AG20443 (cell line): ENCODE measurements at regions not wholly inside any gene's neighbourhood (a gene's known extent, or its start where the extent isn't known, plus 50 kb on each side); places are given as distances from the start of the nearest gene placed in this dataset.

Experiments used
- DNase-seq: peaks from one replicate; pipeline ENCODE4 v3.0.0; 2012; ENCODE audit warnings: low spot score, mixed read lengths

DNA sequence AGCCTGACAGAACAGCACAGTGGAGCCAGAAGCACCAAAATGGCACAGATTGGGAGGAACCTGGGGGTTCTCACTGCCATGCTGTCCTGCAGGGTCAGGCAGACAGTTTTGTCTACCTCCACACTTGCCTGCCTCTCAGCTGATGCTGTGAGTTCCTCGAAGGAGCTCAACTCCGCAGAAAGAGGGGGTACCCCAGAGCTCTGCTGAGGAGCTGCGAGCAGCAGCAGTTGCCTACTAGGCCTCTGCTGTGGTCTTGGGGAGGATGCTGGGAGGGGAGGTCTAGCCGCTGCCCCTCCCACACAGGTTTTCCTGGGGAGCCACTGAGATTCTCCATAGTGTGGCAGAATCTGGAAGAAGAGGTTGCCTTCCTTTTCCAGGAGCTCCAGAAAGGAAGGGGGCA lies 192.5 kb downstream of the FOXD2 start:
- no peak for DNase-seq

DNA sequence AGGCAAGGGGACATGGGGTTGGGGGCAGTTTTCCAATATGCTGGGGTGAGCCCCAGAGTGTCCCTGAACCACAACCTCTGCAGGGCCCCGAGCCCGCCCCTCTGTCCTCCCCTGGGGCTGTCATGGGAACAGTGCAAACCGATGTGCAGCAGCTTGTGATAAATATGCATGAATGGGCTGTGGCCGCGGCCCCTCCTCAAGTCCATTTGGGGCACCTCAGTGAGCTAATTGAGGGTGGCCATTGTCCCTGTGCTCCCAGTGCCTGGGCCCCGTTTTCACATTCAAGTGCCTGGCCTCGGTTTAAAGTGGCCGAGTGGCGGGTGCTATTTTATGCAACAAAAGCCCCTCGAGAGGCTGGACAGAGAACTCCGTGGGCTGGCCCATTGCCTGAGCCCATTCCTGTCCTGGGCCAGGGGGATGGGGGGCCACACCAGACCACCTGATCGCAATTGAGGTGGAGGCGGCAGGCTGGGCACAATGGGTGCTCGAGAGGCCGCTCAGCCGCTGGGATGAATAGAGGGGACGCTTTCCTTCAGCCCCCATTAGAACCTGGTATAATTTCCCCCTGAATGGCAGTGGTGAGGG lies 193.7 kb downstream of the FOXD2 start:
- no peak for DNase-seq

DNA sequence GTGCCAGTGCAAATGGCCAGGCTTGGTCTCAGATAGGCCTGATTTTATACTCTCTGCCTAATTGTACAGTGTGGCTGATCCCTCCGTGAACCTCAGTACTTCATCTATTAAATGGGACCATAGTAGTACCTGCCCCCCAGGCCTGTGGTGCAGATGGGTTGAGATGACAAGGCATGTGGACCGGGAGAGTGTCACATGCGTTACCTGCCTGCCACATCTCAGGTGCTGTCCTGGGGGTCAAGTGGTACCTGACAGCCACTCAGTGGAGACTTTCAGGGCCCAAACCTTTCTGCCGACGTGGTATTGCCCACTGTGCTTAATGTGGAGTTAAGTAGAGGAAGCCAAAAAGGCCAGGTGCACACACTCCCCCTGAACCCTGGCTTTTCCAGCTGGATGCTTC lies 197.3 kb downstream of the FOXD2 start:
- no peak for DNase-seq

DNA sequence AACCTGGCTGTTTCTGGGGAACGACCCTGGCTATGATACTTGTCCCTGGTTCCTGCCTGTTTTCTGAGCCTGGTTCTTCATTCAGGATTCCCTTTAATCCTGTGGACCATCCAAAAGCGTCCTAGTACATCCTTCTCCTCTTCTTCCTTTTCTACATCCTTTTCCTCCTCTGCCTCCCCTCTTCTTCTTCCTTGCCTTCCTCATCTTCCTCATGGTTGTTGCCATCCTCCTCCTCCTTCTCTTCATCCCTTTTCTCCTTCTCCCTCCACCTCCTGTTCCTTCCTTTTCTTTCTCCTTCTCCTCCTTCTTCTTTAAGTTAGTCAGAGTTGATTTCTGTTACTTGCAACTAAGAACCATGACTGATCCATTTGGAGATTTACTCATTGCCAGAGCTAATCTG lies 197.8 kb downstream of the FOXD2 start:
- DNase-seq: no peak

DNA sequence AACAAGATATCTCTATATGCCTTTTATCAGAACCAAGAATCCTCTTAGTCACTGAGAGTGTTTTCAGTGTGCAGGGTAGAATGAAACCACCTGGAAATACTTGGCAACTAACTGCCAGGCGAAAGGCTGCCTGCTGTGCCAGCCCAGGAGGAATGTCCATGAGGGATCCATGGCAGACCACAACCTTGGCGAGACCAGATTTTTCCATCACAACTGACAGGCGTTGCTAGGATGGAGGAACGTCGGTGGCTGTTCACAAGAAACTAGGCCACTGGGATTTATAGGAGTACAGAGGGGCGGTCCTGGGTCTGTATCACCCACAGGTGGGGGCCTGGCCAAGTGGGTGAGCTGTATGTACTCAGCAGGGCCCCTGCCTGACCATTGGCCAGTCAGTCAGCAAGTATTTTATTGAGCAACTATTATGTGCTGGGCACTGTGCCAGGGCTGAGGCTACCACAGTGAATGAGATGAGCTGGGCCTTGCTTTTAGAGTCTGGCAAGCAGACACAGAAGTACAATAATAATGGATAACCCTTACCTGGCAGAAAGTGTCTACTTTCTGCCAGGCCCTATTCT lies 199.4 kb downstream of the FOXD2 start:
- DNase-seq: no peak

DNA sequence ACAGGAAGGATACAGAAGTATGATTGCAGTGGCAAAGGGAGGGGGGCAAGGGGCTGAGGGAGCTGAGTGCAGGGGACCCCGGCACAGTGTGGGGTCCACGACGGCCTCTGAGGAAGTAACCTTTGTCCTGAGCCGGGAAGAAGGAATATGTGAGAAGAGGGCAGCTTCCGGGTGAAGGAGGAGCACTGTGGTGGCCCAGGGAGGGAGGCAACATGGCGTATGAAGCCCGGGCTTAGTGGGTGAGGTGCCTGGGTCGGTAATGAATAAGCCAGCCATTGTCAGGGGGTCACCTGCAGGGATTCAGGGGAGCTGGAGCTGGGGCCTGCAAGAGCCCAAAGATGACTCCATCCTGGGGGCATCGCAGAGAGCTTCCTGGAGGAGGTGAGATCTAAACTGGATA lies 200.4 kb downstream of the FOXD2 start:
- DNase-seq: no peak

DNA sequence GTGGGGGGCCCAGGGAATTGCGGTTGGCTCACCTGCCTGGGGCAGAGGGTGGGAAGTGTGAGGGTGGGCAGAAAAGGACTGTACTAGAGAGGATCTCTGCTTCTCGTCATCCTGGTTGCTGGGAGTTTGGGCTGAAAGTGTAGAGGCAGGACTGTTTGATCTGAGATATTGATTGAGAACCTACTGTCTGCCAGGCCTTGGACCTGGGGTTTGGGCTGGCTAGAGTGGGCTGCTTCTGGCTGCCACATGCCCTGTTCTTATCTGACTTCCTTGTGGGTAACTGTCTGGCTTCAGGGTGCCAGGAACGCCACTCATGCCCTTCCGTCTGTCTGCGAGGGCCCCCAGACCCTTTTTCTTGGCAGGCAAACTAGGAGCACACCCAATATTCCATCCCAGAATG lies 200.9 kb downstream of the FOXD2 start:
- DNase-seq: no peak

DNA sequence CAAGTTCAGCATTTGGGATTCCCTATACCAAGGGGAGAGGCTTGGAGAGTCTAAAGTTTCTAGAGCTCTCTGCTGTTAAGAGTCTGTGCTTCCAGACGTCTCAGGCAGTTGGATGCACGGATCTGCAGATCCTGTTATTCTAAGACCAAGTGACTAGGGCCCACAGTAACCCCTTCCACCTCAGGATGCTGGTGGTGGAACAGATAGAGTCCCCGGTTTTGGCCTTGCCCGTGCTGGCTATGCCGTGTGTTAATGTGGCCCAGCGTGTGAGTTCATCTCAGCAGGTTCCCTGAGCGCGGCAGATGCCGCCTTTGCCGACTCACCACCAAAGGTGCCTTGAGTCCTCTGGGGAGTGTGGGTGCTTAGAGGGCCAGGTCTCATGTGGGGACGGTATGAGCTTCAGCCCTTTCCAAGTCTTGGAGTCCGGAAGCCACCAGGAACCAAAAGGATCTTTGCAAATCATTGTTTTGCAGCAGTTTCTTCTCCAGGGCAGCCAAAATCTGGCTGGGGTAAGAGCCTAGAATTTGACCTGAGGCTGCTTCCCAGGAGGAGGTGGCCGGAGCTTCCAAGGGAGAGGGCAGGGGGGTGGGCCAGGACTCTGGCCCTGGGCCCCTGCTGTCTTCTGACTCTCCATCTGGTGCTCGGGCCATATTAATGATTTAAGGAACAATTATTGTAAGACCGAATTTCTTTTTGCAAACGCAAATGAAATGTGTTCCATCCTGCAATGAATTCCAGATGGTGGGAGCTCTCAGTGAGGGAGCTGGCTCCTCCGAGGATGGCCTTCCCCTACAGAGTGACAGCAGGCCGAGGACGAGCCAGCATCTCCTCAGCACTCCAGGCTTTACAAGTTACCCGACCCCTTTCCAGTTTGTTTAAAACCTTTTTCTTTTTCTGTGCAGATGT lies 205.7 kb downstream of the FOXD2 start:
- DNase-seq: peak; percentile 29

DNA sequence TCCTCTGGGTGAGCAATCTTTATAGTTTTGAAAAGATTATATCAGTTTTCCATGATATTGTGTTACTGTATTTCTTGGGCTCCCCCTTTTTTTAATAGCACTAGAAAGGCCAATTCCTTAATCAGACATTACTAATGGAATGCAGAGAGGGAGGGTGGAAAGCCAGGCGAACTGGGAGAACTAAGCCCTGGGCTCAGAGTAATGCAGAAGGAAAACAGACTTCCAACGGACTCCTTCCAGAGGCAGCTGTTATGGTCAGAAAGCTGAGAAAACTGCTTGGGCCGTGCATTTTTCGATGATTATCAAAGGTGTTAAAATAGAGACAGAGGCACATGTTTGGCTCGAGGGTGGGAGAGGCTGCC lies 206.3 kb downstream of the FOXD2 start:
- DNase-seq: peak; percentile 36

DNA sequence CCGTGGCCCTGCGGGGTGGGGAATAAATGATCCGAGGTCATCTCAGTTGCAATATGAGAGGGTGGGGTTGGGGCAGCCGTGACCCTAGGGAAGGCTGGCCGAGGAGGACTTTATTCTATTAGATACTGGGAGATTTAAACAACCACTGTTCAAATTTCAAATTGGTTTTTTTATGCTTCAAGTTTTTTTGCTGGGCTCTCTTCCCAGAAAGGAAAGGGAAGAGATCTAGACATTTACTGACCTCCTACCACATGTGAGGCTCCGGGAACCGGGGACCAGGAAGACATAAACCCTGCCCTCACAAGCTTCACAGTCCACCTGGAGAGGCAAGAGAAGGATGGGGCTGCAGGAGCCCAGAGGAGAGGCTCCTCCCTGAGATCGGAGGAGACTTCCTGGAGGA lies 207.3 kb downstream of the FOXD2 start:
- no peak for DNase-seq

DNA sequence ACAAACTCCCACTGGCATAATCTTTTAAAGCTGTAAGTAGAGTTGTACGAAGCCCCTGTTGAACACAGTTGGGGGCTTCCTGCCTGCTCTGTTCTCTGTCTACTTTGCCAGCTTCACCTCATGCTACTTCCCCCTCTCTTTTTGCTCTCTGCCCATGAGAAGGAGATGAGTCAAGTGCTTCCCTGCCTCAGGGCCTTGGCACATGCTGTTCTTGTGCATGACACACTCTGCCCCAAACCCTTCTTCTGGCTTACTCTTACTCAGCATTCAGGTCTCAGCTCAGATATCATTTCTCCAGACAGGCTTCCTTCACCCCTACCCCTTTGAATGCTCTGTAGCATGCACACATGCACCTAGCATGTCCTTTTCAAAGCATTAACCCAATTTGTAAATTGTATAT lies 208.8 kb downstream of the FOXD2 start:
- DNase-seq: no peak

DNA sequence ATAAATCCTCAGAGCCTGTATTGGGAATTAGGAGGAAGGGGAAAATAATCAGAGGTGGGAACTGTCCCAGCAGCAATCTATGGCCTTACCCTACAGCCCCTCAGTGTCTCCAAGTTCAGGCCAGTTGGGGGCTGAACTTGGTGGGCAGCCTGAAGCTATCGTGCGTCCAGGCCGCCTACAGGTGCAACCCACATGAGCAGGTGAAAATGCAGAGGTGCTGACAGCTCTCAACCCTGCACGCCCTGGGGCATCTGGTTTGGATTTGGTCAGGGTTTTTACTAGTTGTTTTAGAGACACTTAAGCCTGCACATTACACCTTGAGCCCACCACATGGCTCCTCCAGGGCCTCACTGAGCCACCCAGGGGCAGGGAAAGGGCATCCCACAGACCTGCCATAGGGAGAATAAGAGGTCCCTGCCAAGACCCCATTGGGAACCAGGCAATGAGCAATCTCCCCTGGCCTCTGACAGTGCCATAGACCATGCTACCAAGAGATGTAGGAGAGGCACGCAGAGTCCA lies 209.5 kb downstream of the FOXD2 start:
- no peak for DNase-seq

DNA sequence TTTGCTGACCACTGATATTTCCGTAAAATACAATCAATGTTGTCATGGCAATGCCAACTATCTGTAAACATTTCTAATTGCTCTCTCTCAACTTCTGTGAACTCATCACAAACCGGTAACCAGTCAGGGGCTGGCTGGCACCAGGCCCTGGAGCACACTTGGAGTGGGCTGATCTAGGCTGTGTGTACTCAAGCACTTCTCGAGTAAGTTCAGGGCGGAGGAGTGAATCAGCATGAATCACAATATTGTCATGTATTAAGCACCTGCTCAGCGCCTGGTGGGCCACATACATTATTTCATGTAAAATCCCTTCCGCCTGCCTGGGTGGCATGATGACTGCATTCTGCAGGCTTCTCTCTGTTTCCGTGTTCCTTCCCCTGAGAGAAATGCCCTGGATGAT lies 212.4 kb downstream of the FOXD2 start:
- DNase-seq: no peak

DNA sequence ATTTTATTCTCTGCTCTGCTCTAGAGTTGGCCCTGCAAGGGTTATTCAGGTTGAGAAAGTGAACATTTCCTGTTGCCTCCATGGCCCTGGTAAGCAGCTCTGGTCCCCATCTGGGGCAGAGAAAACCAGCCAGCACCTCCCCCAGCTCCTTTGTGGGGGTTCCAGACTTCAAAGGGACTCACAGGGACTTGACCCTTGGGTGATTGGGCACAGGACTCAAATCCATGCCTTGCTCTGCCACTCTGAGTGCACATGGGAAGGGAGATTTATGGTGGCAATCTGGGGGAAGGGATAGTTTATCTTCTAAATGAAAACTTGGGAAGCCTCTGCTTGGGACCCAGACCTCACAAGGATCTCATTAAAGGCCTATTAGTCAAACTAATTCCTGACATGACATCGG lies 212.8 kb downstream of the FOXD2 start:
- no peak for DNase-seq

DNA sequence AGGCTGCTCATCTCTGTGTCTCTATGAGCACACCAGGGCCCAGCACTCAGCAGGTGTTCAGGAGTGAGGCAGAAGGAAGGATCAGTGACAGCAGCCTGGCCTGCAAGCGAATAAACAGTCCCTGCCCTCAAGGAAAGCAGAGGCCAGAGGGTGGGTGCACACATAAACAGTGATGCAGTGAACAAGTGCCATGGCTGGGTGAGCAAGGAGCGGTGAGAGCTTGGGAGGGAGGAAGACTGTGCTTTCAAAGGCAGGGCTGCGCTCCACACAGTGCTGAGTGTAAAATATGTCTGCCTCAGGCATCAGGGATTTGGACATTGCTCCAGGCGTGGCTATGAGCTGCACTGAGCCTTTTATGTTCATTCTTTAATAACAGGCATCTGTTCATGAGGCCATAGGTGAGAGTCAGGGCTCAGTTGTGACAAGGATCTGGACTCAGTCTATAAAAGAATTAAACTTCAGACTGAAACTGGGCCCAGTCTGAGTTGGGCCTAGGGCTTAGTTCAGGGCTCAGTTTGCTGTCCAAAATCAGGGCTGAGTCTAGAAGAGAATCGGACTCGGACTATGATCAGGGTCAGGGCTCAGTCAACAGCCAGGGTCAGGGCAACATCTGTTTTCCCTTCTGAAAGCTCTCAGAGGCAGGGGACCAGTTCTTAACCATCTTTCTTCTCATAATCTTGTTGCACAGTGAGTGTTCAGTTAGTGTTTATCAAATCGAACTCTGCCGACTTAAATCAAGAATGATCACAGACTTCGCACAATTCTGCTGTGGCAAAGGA lies 213.7 kb downstream of the FOXD2 start:
- no peak for DNase-seq

DNA sequence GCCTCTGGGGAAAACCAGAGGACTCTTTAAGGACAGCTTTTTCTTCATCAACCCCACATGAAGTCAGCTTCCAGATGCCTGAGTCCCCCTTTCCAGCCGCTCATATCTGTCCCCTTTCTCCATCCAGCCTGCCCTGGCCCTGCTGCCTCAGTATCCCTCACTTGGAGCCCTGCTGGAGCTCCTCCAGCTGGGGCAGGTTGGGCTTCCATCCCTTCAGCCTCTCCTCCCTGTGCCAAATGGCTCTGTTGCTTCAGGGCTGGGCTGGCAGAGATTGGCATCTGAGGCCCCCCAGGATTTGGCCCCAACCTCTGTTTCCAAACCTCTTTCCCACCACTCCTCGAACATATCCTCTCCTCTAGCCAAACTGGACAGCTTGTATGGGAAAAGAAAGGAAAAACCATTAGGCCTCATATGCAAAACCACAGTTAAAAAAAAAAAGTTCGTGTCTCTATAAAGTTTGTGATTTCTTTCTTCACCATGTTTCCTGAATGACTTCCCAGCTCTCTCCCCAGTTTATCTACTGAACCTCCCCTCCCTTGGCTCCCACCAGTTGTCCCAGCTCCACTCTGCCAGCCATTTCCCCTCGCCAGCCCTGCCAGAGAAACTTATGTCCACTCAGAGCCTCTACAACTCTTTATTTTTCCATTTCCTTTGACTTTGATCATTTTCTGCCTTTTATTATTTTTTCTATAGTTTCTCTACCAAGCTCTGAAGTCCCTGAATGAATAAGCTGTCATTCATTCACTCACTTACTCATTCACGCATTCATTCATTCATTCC lies 217.9 kb downstream of the FOXD2 start:
- no peak for DNase-seq

DNA sequence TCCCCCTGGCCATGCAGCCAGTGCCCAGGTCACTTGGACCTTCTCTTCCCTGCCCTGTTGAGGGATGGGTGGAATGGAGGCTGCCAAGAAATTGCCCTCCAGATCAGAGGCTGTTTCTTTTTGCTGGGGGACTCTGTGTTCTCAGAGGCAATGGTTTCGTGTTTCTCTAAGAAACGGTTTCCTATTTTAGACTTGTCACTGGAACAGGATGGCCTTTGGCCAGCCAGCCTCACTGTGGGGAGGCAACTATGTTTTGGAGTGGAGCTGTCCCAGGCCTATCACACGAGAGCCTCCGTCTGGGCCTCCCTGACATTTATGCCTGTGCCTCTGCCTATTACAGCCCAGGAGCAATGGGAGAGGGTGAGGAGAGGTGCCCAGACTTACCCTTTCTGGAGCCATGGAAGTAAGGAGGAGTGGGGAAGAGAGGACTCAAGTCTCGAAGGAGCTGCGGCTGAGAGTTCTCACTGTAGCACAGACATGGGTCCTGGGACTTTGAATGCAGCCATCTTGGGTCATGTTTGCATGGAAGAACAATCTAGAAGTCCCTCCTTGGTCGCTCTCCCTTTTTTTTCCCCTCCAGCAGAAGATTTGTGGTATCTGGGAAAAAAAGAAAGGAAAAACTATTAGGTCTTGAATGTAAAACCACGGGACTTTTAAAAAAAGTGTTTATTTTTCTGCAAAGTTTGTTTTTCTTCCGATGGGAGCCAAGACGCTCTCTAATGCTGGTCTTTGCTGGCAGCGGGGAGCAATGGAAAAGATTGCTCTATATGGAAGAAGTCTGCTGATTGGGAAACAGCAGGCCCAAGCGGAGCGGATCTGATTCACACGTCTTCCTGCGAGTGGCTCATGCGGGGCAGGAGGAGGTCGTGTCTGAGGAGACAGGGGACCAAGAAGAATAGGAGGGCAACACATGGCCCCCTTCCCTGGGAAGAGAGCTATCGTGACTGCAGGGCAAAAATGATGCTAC lies 219.2 kb downstream of the FOXD2 start:
- DNase-seq: no peak

DNA sequence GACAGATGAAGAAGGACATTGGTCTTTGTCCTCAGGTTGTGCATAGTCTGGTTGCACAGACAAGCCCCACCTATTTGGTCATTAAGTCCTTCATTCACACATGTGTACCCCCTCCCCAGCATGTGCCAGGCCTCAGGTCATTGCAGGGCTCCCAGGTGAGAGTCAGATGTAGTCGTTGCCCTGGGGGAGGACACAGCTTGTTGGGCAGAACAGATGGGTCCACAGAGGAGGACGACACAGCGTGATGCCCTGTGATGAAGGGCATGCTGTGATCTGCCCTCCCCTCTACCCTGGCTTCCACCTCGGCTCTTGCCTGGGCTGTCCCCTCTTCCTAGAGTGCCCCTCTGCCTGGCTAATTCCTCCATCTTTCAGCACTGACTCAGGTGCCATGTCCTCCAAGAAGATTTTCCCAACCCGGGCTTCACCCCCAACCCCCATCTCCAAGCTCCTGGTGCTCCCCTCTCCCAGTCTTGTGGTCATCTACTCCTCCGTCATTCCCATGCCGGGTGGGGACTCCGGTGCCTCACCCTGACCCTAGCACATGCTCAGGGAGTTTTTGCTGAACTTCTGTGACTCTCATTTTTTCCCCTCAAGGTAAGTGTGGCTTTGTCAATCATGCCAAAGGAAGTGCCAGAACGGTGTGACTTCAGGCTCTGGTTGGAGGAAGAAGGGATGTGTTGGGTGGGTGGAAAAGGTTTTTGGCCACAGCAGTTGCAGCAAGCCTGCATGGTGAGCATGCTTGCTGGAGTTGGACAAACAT lies 220.5 kb downstream of the FOXD2 start:
- no peak for DNase-seq

DNA sequence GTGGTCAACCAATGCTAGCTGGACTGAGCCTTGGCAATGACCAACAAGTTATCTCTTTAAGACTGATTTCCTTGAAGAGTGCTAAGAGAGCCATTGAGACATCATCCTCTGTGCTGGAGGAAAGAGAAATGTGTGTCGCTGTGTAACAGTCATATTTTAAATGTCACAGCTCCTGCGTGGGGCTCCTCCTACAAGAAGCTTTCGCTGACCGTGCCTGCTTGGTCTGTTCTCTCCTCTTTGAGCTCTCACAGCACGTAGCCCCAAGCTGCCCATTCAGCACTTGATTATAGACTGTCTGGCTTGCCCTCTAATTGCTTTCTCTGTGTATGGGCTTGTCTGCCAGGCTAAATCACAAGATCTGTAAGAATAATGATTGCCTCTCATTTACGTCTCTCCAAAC lies 221.3 kb downstream of the FOXD2 start:
- no peak for DNase-seq

DNA sequence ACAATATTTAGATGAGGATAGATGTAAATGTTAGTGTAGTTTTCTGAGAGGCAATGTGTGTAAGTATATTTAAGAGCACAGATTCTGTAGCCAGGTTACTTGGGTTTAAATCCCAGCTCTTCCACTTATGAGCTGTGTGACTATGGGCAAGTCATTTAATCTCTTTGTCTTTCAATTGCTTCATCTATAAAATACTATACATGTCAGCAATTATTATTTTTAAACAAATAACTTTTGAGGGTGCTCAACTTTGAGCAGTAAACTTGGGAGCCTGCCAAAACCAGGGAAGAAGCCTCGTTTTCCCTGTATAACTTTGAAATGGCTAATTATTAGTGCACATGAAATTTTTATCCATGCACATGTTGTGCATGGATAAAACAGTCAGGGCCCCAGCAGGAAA lies 222.8 kb downstream of the FOXD2 start:
- no peak for DNase-seq
